SJSA1 (cell line): ENCODE measurements at regions not wholly inside any gene's neighbourhood (a gene's known extent, or its start where the extent isn't known, plus 50 kb on each side); places are given as distances from the start of the nearest gene placed in this dataset.

ENCODE experiments used
- DNase-seq, 2 experiments: peaks; one replicate each; pipeline ENCODE4 v3.0.0-alpha.2; 2015 to 2020; ENCODE audit warnings: low spot score in 2 of 2, low read depth in 1 of 2
- H3K27ac ChIP-seq: fragments of 250-450 bp; sonication (Bioruptor Pico); 2 replicates; pipeline ENCODE4 v1.5.1; 2020; ENCODE audit warnings: mild to moderate bottlenecking, moderate library complexity
- H3K27me3 ChIP-seq: fragments of 250-450 bp; sonication (Bioruptor Pico); replicated peaks from 2 replicates; pipeline ENCODE4 v1.5.1; 2020; ENCODE audit warnings: mild to moderate bottlenecking, moderate library complexity
- H3K36me3 ChIP-seq: fragments of 250-450 bp; sonication (Bioruptor Pico); 2 replicates; pipeline ENCODE4 v1.5.1; 2020; ENCODE audit warnings: mild to moderate bottlenecking
- H3K4me1 ChIP-seq: fragments of 250-450 bp; sonication (Bioruptor Pico); replicated peaks from 2 replicates; pipeline ENCODE4 v1.6.1; 2021; ENCODE audit warnings: mild to moderate bottlenecking
- H3K4me3 ChIP-seq: fragments of 250-450 bp; sonication (Bioruptor Pico); 2 replicates; pipeline ENCODE4 v1.5.1; 2020; ENCODE audit warnings: mild to moderate bottlenecking
- H3K9me3 ChIP-seq: fragments of 250-450 bp; sonication (Bioruptor Pico); replicated peaks from 2 replicates; pipeline ENCODE4 v1.5.1; 2020; ENCODE audit warnings: mild to moderate bottlenecking

DNA sequence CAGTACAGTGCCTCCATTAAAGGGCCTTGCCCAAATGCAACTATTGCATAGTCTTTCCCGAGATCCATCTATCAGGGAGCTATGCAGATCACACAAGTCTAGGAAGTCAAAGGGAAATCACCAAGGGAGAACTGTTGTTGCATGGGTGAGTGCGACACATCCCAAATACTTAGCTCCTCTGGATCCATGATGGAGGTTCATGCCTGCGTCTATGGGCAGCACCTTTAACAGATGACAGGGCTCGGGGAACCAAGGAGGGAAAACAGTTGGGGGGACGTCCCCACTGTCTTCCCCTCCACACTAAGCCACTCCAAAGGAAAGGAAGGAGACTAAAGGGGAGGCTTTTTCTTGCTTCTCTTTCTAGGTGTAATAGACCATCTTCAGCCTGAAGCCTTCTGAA is 552.8 kb upstream of the PKDCC start:
- no peak for DNase-seq

DNA sequence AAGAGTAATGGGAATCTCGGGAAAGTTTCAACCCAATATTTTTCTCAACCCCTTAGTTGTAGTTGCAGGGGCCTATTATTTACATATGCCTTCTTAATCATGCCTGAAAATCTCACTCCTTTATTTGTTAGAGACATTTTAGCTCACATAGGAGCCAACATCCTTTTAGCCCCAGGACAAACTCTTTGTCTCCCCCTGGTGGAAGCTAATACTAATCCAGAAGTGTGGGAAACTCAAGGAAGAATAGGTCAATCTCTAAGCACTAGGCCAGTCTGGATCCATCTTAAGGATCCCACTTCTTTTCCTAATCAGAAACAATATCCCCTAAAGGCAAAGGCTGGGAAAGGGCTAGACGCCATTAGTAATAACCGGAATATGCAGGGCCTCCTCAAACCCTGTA is 550.9 kb upstream of the PKDCC start:
- DNase-seq = no peak
- H3K36me3 ChIP-seq = no peaks in the 10 kb centered on the region
- no peak overlapping the region for H3K27ac ChIP-seq
- H3K9me3 ChIP-seq = peaks cover 19% of the 10 kb centered on the region
- no peaks in the 10 kb centered on the region for H3K4me1 ChIP-seq
- no peak overlapping the region for H3K4me3 ChIP-seq
- H3K27me3 ChIP-seq = no peaks in the 10 kb centered on the region

More for the DNA sequence above, 552.8 kb upstream of the PKDCC start:
- H3K9me3 ChIP-seq = peaks cover 18% of the 10 kb centered on the region
- no peaks in the 10 kb centered on the region for H3K4me1 ChIP-seq
- no peak overlapping the region for H3K4me3 ChIP-seq
- H3K36me3 ChIP-seq = no peaks in the 10 kb centered on the region
- no peaks in the 10 kb centered on the region for H3K27me3 ChIP-seq
- no peak overlapping the region for H3K27ac ChIP-seq

DNA sequence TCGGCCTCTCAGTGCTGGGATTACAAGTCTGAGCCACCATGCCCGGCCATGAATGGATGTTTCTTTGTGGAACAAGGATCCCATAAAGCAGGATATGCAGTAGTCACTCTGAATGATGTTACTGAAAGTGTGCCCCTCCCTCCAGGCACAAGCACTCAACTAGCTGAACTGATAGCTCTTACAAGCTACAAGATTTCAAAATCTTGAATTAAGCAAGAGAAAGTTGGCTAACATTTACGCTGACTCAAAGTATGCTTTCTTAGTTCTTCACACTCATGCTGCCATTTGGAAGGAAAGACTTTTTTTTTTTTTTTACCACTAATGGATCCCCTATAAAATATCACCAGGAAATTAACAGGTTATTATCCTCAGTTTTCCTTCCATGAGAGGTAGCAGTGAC is 549.0 kb upstream of the PKDCC start:
- H3K36me3 ChIP-seq = no peaks in the 10 kb centered on the region
- no peak for DNase-seq
- H3K9me3 ChIP-seq = peaks cover 19% of the 10 kb centered on the region

DNA sequence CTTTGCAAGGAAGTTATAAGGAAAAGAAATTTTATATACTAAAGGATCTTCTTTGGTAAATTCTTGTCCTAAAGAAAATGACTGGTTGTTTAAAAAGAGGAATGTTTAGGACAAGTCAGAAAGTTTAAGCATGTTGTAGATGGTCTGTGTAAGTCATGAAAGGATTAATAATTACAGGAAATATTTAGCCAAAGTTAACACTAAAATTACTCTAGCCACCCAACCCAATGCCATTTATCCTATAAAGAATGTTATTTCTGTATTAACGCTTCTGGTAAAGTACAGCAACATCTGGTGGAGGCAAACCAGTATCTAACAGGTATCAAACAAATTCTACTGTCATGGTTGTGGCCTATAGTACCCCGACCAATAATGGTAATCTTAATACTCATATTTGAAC is 546.9 kb upstream of the PKDCC start:
- Histone ChIP-seq H3K9me3 (peaks cover 6% of the 10 kb centered on the region; the same call in 1 of the 2 replicates), H3K4me3 (no peak overlapping the region), H3K4me1 (no peaks in the 10 kb centered on the region), H3K27me3 (no peaks in the 10 kb centered on the region), H3K27ac (no peak overlapping the region), H3K36me3 (no peaks in the 10 kb centered on the region)
- DNase-seq = no peak

More for the DNA sequence above, 549.0 kb upstream of the PKDCC start:
- Histone ChIP-seq H3K27me3 (no peaks in the 10 kb centered on the region), H3K27ac (no peak overlapping the region), H3K4me1 (no peaks in the 10 kb centered on the region), H3K4me3 (no peak overlapping the region)

DNA sequence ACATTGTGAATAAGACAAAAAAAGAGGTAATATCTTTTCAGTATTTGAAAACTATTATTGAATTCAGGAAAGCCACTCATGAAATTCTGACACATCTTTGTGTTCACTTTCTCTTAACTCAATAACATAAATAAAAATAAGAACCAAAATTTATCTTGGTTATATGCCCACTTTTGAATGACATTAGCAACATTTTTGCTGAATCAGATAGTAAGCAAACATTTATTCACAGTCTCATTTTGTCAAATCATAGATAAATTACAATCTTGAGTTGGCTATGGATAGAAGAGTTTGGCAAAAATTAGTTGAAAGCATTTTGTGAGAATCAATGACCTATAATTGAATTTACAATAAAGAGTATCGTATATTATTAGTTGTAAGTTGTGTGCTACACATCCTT is 545.1 kb upstream of the PKDCC start:
- DNase-seq = no peak
- H3K4me3 ChIP-seq = no peak overlapping the region
- H3K27me3 ChIP-seq = no peaks in the 10 kb centered on the region
- no peaks in the 10 kb centered on the region for H3K36me3 ChIP-seq
- peaks cover 4% of the 10 kb centered on the region; the same call in 1 of the 2 replicates for H3K9me3 ChIP-seq
- no peaks in the 10 kb centered on the region for H3K4me1 ChIP-seq
- no peak overlapping the region for H3K27ac ChIP-seq

DNA sequence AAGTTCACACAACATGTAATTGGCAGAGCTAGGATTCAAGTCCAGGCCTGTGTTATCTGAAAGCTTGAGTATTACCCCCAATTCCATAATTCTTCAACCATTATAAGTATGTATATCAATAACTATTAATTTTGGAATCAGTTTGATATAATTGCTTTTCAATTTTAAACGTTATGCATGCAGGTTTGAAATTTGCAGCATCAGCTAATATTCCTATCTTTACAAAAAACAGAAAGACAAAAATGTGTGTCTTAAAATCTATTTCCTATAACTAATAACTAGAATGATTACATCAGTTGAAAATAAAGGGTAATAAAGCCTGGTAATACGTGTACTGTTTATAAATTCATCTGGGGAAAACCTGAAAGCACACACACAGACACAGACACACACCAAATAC is 543.3 kb upstream of the PKDCC start:
- H3K27me3 ChIP-seq = no peaks in the 10 kb centered on the region
- no peaks in the 10 kb centered on the region for H3K4me1 ChIP-seq
- no peaks in the 10 kb centered on the region for H3K36me3 ChIP-seq
- H3K9me3 ChIP-seq = peaks cover 4% of the 10 kb centered on the region; the same call in 1 of the 2 replicates
- H3K27ac ChIP-seq = no peak overlapping the region
- H3K4me3 ChIP-seq = no peak overlapping the region
- DNase-seq = no peak

DNA sequence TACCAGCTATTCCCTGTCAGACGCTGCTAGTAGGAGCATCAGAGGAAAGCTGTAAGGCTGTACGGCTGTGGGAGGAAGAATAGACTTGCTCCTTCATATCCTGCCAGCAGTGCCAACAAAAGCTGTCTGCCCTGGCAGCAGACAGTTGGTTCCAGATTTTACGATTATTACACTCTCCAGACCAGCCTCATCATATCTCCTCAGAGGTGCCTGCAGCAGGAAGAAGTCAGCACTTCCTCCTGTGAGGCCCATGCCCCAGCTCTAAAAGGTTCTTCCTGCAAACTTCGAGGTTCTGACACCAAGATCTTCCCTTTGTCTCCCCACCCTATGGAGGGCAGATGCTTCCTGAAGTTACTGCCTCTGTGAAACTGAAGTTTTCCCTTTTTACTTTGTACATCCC is 537.7 kb upstream of the PKDCC start:
- no peak for DNase-seq
- H3K9me3 ChIP-seq = no peaks in the 10 kb centered on the region
- no peak overlapping the region for H3K27ac ChIP-seq
- no peak overlapping the region for H3K4me3 ChIP-seq
- H3K4me1 ChIP-seq = no peaks in the 10 kb centered on the region
- no peaks in the 10 kb centered on the region for H3K27me3 ChIP-seq
- no peaks in the 10 kb centered on the region for H3K36me3 ChIP-seq

DNA sequence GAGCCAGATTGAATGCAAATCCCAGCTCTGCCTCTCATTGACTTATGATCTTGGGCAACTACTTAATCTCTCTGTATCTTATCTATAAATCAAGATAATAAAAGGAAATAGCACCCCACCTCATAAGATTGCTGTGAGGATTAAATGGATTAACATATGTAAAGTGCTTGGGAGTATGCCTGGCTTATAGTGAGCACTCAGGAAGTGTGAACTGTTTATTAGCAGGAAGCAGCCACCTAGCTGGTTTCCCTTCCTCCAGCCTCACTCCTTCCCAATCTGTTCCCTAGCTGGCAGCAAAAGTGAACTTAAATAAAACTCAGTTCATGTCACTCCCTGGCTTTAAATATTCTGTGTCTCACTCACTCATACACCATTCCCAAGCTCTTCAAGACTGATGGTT is 526.6 kb upstream of the PKDCC start:
- Histone ChIP-seq H3K27me3 (no peaks in the 10 kb centered on the region), H3K27ac (no peak overlapping the region), H3K4me3 (no peak overlapping the region), H3K9me3 (no peaks in the 10 kb centered on the region), H3K4me1 (no peaks in the 10 kb centered on the region), H3K36me3 (no peaks in the 10 kb centered on the region)
- no peak for DNase-seq

DNA sequence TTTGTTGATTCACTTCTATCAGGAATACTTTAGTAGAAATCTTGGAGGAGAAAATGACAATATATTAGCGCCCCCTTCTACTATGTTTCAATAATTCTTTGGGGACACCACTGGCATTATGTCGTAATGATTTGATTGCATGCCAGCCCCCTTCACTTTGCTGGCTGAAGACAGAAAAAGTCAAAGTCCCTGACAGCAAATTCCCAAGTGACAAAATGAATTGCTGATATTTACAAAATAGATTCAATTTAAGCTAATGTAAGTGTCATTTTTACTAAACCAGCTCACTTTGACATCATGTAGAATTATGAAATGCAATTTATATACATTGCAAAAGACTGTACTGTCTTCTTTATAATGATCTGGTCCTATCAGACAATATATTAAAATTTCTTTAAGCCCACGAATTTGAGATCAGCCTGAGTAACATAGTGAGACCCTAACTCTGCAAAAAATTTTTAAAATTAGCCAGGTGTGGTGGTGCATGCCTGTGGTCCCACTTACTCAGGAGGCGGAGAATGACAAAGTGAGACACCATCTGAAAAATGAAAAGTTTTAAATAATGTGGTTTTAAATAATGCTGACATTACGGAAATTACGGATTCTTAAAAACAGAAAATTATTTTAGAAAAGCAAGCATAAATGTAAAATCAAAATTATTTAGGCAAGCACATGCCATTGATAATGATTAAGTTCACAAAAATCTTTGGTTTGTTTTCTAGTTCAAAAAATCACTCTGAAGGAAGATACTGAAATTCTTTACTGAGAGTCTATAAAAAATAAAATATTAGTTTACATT is 520.1 kb upstream of the PKDCC start:
- H3K4me3 ChIP-seq = no peak overlapping the region
- H3K9me3 ChIP-seq = no peaks in the 10 kb centered on the region
- no peaks in the 10 kb centered on the region for H3K36me3 ChIP-seq
- H3K27ac ChIP-seq = no peak overlapping the region
- H3K27me3 ChIP-seq = no peaks in the 10 kb centered on the region
- H3K4me1 ChIP-seq = no peaks in the 10 kb centered on the region
- no peak for DNase-seq

DNA sequence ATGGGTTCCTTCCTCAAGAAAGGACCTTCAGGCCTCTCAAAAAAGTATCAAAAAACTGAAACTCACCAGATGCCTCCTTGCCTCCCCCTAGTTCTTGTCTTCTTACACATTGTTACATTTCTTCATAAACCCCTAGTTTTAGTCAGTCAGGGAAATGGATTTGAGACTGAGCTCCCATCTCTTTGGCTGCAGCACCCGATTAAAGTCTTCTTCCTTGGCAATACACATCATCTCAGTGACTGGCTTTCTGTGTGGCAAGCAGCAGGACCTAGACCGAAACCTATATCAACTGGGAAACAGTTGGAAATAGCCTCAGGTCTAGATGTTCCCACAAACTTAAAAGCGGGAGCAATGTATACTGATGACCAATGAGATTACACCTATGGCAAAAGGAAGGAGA is 512.2 kb upstream of the PKDCC start:
- no peak for DNase-seq
- no peak overlapping the region for H3K4me3 ChIP-seq
- no peaks in the 10 kb centered on the region for H3K27me3 ChIP-seq
- no peaks in the 10 kb centered on the region for H3K4me1 ChIP-seq
- H3K36me3 ChIP-seq = no peaks in the 10 kb centered on the region
- H3K9me3 ChIP-seq = no peaks in the 10 kb centered on the region
- H3K27ac ChIP-seq = no peak overlapping the region

DNA sequence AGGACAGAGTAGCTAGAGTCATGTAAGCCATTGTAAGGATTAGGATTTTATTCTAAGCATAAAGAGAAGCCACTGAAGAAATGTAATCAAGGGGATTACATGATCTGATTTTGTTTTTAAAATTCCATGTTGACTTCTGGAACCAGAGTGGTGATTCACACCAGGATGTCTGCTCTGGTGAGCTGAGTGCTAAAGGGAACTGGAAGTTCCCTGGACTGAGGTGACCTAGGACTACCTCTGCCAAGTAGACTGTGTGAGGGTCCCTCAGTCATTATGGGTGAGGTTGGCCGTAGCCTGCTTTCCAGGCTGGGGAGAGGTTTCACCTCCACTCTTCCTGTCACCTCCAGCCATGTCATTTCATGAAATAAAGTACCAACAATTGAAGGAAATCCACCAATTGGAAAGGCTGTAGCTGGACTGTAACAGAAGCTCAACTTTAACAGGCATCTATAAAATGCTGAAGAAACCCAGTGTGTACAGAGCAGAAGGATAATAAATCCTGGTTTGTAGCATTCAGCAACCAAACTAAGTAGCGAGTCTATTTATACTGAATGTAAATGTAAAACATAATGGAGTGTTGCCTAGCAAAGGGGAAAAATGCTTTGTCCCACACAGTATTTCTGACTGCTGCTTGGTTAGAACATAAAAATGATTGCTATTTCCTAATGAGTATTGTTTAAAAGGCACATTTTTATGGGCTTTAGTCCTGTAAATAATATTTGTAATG is 507.4 kb upstream of the PKDCC start:
- Histone ChIP-seq H3K27ac (no peak overlapping the region), H3K4me1 (no peaks in the 10 kb centered on the region), H3K4me3 (no peak overlapping the region), H3K27me3 (no peaks in the 10 kb centered on the region), H3K36me3 (no peaks in the 10 kb centered on the region), H3K9me3 (no peaks in the 10 kb centered on the region)
- DNase-seq = no peak

DNA sequence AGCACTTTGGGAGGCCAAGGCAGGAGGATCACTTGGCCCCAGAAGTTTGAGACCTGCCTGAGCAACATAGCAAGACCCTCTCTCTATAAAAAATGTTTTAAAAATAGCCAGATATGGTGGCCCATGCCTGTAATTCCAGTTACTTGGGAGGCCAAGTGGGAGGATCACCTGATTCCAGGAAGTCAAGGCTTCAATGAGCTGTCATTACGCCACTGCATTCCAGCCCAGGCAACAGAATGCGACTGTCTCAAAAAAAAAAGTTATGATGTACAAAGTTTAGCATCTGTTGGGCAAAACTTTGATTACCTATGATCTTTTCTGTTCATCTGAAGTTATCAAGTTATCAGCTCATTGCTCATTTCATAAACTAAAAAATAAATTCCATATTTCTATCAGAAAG is 504.1 kb upstream of the PKDCC start:
- H3K27ac ChIP-seq = no peak overlapping the region

DNA sequence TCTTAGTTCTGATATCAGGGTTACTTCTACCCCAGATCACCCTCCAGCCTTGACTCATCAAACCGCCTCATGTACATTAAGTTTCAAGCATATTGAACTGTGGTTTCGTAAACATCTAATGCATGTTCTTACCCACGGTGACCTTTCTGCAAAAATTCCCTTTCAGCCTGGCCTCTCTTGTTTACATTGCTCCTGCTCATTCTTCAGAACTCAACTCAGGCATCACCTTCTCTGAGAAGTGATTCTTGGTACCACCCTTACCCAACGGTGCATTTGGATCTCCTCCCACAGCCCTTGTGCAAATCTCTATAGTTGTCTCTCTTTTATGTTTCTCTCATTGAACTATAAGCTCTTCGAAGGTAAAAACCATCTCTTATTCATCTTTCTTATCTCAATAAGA is 503.1 kb upstream of the PKDCC start:
- Histone ChIP-seq H3K4me1 (no peaks in the 10 kb centered on the region), H3K9me3 (no peaks in the 10 kb centered on the region), H3K27me3 (no peaks in the 10 kb centered on the region), H3K36me3 (no peaks in the 10 kb centered on the region), H3K27ac (no peak overlapping the region), H3K4me3 (no peak overlapping the region)
- DNase-seq = no peak

More for the DNA sequence above, 504.1 kb upstream of the PKDCC start:
- DNase-seq = no peak
- Histone ChIP-seq H3K27me3 (no peaks in the 10 kb centered on the region), H3K4me1 (no peaks in the 10 kb centered on the region), H3K4me3 (no peak overlapping the region), H3K36me3 (no peaks in the 10 kb centered on the region), H3K9me3 (no peaks in the 10 kb centered on the region)

DNA sequence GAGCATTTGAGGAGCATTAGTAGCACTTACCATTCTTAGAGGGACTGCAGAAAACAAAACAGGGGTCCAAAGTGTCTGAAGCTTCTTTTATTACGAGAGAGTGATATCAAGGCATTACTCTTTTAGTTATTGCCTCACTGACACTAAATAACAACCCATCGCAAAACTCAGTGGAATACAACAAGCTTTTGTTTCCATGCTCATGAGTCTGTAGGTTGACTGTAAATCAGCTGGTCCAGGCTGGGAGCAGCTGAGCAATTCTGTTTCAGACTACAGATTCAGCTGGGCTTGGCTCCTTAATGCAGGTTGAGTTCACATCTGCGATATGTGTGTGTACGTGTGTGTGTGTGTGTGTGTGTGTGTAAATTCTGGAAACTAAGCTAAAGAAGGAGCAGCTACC is 501.8 kb upstream of the PKDCC start:
- Histone ChIP-seq H3K27me3 (no peaks in the 10 kb centered on the region), H3K4me1 (no peaks in the 10 kb centered on the region), H3K27ac (no peak overlapping the region), H3K9me3 (no peaks in the 10 kb centered on the region), H3K4me3 (no peak overlapping the region), H3K36me3 (no peaks in the 10 kb centered on the region)
- DNase-seq = no peak
